Thyroid gland (tissue), 4 donors: ENCODE measurements at regions not wholly inside any gene's neighbourhood (a gene's known extent, or its start where the extent isn't known, plus 50 kb on each side); places are given as distances from the start of the nearest gene placed in this dataset.

Source experiments
- POLR2A ChIP-seq, 2 donors: fragments of 450-650 bp; IDR thresholded peaks; one replicate each; pipeline ENCODE4 v1.6.1; 2017; ENCODE audit warnings: antibody characterized with exemption in 2 of 2, mild to moderate bottlenecking in 2 of 2, moderate library complexity in 1 of 2
- TF ChIP-seq, protein P1 (sequence below), 6 experiments: fragments of 200-600 bp in 3 of 6; fragments of 450-650 bp in 3 of 6; sonication (generic) in 3 of 6; IDR thresholded peaks; one replicate each; pipeline ENCODE4 v1.5.1; 2016 to 2019; ENCODE audit warnings: antibody characterized with exemption in 6 of 6, mild to moderate bottlenecking in 2 of 6, inconsistent platforms in 1 of 6, moderate library complexity in 1 of 6

- TF ChIP-seq POLR2A (IDR thresholded peaks at IDR 0.05), result no peak
- TF ChIP-seq, protein P1, sequence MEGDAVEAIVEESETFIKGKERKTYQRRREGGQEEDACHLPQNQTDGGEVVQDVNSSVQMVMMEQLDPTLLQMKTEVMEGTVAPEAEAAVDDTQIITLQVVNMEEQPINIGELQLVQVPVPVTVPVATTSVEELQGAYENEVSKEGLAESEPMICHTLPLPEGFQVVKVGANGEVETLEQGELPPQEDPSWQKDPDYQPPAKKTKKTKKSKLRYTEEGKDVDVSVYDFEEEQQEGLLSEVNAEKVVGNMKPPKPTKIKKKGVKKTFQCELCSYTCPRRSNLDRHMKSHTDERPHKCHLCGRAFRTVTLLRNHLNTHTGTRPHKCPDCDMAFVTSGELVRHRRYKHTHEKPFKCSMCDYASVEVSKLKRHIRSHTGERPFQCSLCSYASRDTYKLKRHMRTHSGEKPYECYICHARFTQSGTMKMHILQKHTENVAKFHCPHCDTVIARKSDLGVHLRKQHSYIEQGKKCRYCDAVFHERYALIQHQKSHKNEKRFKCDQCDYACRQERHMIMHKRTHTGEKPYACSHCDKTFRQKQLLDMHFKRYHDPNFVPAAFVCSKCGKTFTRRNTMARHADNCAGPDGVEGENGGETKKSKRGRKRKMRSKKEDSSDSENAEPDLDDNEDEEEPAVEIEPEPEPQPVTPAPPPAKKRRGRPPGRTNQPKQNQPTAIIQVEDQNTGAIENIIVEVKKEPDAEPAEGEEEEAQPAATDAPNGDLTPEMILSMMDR (IDR thresholded peaks at IDR 0.05), result no peak
Measured at GRCh38 chr2:56703001-56703400, 519.2 kb downstream of the CCDC85A start.
